ENCODE measurements at regions not wholly inside any gene's neighbourhood (a gene's known extent, or its start where the extent isn't known, plus 50 kb on each side); places are given as distances from the start of the nearest gene placed in this dataset.
A peak's percentile ranks its signal among the peaks of the same experiment; 100 is the strongest.

DNA sequence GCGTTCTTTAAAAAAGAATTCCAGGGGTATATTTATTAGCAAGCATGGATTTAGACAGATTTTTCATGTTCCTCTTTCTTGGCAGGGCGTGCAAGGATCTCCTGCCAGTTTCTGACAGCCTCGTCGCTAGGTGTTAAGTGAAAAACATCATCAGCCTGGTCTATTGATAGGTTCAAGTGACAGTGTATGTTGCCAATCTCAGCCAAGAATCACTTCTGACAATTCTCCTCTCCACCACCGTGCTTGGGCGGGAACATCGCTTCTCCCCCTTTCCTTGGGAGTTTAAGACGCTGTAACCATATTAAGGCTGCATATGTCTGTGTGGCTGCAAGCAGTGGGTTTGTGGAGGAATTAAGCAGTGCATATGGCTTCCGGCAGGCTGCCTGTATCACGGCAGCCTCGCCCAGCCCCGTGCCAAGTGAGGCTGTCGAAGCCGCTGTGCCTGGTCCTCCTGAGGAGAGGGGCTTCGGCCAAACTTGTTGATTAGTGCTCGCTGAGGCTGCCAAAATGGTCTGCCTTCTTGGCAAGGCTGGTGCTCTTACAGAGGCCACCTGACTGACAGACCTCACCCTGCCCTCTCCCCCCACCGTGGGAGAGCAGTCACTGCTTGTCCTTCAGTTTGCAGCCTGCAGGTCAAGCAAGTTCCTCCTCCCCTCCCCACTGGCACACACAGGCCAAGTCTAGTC, 132.2 kb upstream of the MPHOSPH6 start:
- no peak for DNase-seq (ENCODE audit: low spot score in 2 of 2)
- no peak overlapping the region for H3K4me3 ChIP-seq (ENCODE audit: low read depth, poor library complexity, severe bottlenecking)
- intact Hi-C loops (cut with DNase I; ENCODE audit: low total_unique reads) = no loop called here
- TF ChIP-seq, protein P1, sequence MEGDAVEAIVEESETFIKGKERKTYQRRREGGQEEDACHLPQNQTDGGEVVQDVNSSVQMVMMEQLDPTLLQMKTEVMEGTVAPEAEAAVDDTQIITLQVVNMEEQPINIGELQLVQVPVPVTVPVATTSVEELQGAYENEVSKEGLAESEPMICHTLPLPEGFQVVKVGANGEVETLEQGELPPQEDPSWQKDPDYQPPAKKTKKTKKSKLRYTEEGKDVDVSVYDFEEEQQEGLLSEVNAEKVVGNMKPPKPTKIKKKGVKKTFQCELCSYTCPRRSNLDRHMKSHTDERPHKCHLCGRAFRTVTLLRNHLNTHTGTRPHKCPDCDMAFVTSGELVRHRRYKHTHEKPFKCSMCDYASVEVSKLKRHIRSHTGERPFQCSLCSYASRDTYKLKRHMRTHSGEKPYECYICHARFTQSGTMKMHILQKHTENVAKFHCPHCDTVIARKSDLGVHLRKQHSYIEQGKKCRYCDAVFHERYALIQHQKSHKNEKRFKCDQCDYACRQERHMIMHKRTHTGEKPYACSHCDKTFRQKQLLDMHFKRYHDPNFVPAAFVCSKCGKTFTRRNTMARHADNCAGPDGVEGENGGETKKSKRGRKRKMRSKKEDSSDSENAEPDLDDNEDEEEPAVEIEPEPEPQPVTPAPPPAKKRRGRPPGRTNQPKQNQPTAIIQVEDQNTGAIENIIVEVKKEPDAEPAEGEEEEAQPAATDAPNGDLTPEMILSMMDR (IDR thresholded peaks at IDR 0.05) = no peak
- no peak for TF ChIP-seq POLR2A (IDR thresholded peaks at IDR 0.05)
- 72 to 75% methylated on average over 17 of the region's 17 CpGs for WGBS, 2 donors

DNA sequence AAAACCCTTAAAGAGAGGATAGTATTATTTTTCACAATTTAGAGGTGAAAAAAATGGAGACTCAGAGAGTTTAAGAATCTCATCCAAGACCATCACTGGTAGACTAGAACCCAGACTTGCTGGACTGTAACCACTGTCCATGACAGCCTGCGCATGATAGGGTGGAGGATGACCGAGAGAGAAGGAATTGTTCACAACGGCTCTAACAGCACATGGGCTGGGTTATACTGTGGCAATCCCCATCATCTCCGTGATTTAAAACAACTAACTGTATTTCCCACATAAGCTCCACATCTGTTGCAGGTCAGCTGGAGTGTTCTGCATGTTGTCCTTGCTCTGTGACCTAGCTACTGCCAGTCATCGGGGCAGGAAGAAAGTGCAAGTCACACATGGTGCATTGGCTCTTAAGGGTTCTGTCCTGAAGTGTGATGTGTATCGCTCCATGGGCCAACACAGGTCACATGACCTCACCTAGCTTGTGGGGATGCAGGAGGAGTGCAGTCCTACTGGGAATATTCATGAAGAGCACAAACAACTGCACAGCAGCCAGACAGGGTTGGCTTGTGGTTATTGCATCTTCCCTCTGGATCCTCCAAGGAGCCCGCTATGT, 131.2 kb upstream of the MPHOSPH6 start:
- DNase-seq (ENCODE audit: low spot score in 2 of 2) = no peak
- 45 to 80% methylated on average over 7 of the region's 7 CpGs for WGBS, 2 donors
- H3K4me3 ChIP-seq (ENCODE audit: low read depth, poor library complexity, severe bottlenecking) = no peak overlapping the region
- intact Hi-C loops (cut with DNase I; ENCODE audit: low total_unique reads) = no loop called here
- TF ChIP-seq, protein P1 (IDR thresholded peaks at IDR 0.05) = no peak

DNA sequence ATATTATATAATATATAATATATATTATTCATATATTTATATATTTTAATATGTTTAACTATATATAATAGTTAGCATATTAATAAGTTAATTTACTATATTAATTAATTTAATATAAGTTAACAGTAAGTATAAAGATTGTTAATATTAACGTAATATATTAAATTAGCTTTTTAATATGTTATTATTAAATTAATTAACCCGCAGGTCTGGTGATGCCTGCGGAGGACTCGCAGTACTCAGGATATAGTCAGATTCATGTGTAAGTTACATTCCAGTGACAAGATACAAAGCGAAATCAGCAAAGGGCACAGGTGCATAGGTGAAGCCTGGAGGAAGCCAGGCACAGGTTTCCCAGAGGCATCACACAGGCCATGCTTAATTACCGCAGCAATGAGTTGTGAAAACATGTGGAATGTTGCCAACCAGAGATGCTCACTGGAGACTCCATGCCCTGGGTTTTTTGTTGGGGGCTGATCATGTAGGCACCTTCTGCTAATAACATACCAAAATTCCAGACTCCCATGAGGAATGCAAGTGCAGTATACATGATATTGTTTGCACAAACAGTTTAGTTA, 130.4 kb upstream of the MPHOSPH6 start:
- H3K4me3 ChIP-seq (ENCODE audit: low read depth, poor library complexity, severe bottlenecking) = no peak overlapping the region
- WGBS, 2 donors = 90 to 91% methylated on average over 6 of the region's 6 CpGs
- TF ChIP-seq, protein P1 (IDR thresholded peaks at IDR 0.05) = no peak
- TF ChIP-seq POLR2A (IDR thresholded peaks at IDR 0.05) = no peak

DNA sequence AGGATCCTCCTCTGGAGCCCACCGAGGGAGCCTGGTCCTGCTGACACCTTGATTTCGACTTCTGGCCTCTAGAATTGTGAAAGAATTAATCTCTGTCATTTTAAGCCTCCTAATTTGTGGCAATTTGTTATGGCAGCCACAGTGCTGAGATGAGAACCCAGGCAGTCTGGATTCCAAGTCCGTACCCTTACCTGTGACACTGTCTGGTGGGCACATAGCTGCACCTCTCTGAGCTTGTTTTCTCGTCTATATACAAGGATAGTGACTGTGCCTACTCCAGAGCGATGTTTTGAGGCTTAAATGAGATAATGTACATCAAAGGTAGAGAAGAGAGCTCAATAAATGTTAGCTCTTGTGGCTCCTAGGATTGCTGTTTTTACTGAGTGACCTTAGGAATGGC, 128.4 kb upstream of the MPHOSPH6 start:
- intact Hi-C loops (cut with DNase I; ENCODE audit: low total_unique reads) = no loop called here
- H3K4me3 ChIP-seq (ENCODE audit: low read depth, poor library complexity, severe bottlenecking) = no peak overlapping the region
- WGBS, 2 donors = 85 to 86% methylated on average over 5 of the region's 5 CpGs
- DNase-seq (ENCODE audit: low spot score in 2 of 2) = peak in 1 of 2 donors; percentile 18
- TF ChIP-seq, protein P1 (IDR thresholded peaks at IDR 0.05) = no peak

More for the DNA sequence above, 130.4 kb upstream of the MPHOSPH6 start:
- intact Hi-C loops (cut with DNase I; ENCODE audit: low total_unique reads) = no loop called here
- DNase-seq (ENCODE audit: low spot score in 2 of 2) = no peak

DNA sequence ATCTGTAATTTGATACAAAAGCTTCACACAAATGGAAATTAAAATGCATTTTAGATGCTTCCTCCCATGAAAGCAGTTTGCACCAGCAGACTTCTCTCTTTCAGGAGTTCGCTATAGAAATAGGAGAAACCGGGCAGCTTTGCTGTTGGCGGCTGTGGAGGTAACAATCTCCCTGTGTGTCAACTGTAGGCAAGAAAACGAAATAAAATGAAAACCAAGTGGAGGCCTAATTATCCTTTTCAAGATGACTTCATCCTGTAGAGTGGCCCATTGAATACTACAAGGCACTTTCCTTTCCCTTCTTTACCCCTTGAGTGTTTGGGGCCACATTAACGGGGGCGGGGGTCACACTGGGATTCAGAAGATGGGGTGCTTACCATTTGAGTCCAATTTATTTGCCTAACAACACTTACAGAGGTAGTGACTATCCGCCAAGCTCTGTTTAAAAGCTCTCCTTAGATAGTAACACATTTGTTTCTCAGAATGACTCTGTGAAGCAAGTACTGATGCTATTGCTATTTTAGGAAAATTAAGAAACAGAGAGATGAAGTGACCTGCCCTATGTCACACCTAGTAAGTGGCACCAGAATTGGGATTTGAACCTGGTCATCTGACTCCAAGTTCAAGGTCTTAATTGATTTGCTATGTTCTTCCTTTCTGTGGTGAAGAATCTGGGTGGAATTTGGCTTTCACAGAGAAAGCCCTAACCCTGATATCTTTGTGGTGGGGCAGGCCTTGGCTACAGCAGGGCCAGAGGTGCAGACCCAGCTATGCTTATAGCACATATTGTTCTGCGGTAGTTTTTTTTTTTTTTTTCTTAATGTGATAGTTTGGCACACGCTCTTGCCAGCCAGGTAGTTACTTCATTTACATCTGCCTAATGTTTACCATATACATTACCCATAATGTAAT, 125.5 kb upstream of the MPHOSPH6 start:
- 86 to 89% methylated on average over 9 of the region's 9 CpGs for WGBS, 2 donors
- intact Hi-C loops (cut with DNase I; ENCODE audit: low total_unique reads) = no loop called here
- no peak overlapping the region for H3K4me3 ChIP-seq (ENCODE audit: low read depth, poor library complexity, severe bottlenecking)
- TF ChIP-seq, protein P1 (IDR thresholded peaks at IDR 0.05) = no peak
- no peak for TF ChIP-seq POLR2A (IDR thresholded peaks at IDR 0.05)
- DNase-seq (ENCODE audit: low spot score in 2 of 2) = peak in 1 of 2 donors; percentile 61

All from lower leg skin (tissue), 4 donors.